Panc1 (cell line): ENCODE measurements at regions not wholly inside any gene's neighbourhood (a gene's known extent, or its start where the extent isn't known, plus 50 kb on each side); places are given as distances from the start of the nearest gene placed in this dataset.

Source experiments
- ATAC-seq: fragments of 200-7000 bp; cut with Tn5 transposase; 2 replicates; pipeline ENCODE4 v1.9.1; 2020; ENCODE audit warnings: mild to moderate bottlenecking, moderate library complexity
- BruUV-seq: library from RNA; stranded (reverse); fragments of 400-500 nt; replicated peaks from 2 replicates; lab custom pipeline; 2021; lab: Mats Ljungman, UMichigan
- CTCF ChIA-PET: fragments of 300-600 bp; sonication (Branson Sonifier 250); formaldehyde crosslinking; loops from one replicate; lab custom pipeline; 2022; ENCODE audit warnings: antibody characterized with exemption; lab: Charles Lee
- POLR2A ChIA-PET: fragments of 300-600 bp; sonication (Branson Sonifier 250); formaldehyde crosslinking; loops from one replicate; lab custom pipeline; 2022; ENCODE audit warnings: antibody characterized with exemption; lab: Charles Lee
- DNase-seq: peaks from one replicate; pipeline ENCODE4 v3.0.0-alpha.2; 2010; ENCODE audit warnings: low read depth, low spot score
- H3K27ac ChIP-seq: 2 replicates; pipeline ENCODE4 v1.5.1; 2011; ENCODE audit warnings: mild to moderate bottlenecking, low read length, inconsistent platforms
- H3K27me3 ChIP-seq: fragments of 200-500 bp; sonication (Bioruptor generic); 2 replicates; pipeline ENCODE4 v1.6.0; 2014; ENCODE audit warnings: low read length, inconsistent platforms; ENCODE audit not compliant: control insufficient read depth, insufficient read depth
- H3K36me3 ChIP-seq: fragments of 200-500 bp; sonication (Bioruptor generic); 2 replicates; pipeline ENCODE4 v1.5.1; 2014; ENCODE audit warnings: inconsistent platforms, mild to moderate bottlenecking, low read length, moderate library complexity; ENCODE audit not compliant: control insufficient read depth, insufficient read depth
- H3K4me1 ChIP-seq: 2 replicates; pipeline ENCODE4 v1.5.1; 2011; ENCODE audit warnings: inconsistent platforms, mild to moderate bottlenecking, low read length, moderate library complexity; ENCODE audit not compliant: control insufficient read depth, insufficient read depth
- H3K4me3 ChIP-seq, 2 experiments: 2 replicates each; pipeline ENCODE4 v1.5.1; 2011 to 2012; ENCODE audit warnings: low read depth in 2 of 2, low read length in 2 of 2, mild to moderate bottlenecking in 2 of 2, inconsistent platforms in 1 of 2, moderate library complexity in 1 of 2
- H3K9me3 ChIP-seq: fragments of 200-500 bp; sonication (Bioruptor generic); 2 replicates; pipeline ENCODE4 v1.5.1; 2014; ENCODE audit warnings: low read depth, mild to moderate bottlenecking, inconsistent platforms, low read length, moderate library complexity; ENCODE audit not compliant: control insufficient read depth, insufficient read depth
- POLR2AphosphoS5 ChIP-seq: IDR thresholded peaks from 2 replicates; pipeline ENCODE4 v1.6.1; 2012; ENCODE audit warnings: mild to moderate bottlenecking, low read depth, low read length, moderate library complexity
- SIN3A ChIP-seq: IDR thresholded peaks from 2 replicates; pipeline ENCODE4 v1.6.1; 2012; ENCODE audit warnings: low read depth, mild to moderate bottlenecking, low read length, moderate library complexity, borderline replicate concordance; ENCODE audit not compliant: insufficient read depth
- TCF7L2 ChIP-seq: IDR thresholded peaks from 2 replicates; pipeline ENCODE4 v1.6.1; 2011; ENCODE audit warnings: mild to moderate bottlenecking, low read depth, low read length, inconsistent platforms
- in situ Hi-C: cut with HindIII; loops from 2 replicates; pipeline ENCODE4 v1.10.0; 2016; ENCODE audit warnings: low sequenced_read_pairs, low pct_unique_long_range_greater_than_20kb
- intact Hi-C: fragments of 100-400 bp; cut with micrococcal nuclease; formaldehyde crosslinking; loops from one replicate; pipeline ENCODE4 v1.10.0; 2022; ENCODE audit not compliant: unreplicated experiment
- TF ChIP-seq, protein P1 (sequence below): fragments of 450-650 bp; IDR thresholded peaks from 2 replicates; pipeline ENCODE4 v1.5.1; 2017; ENCODE audit warnings: mild to moderate bottlenecking
- TF ChIP-seq, protein P2 (sequence below), 2 experiments: IDR thresholded peaks; 2 replicates each; pipeline ENCODE4 v1.6.1; 2011 to 2012; ENCODE audit warnings: low read depth in 2 of 2, control low read depth in 1 of 2, low read length in 1 of 2, mild to moderate bottlenecking in 1 of 2, moderate library complexity in 1 of 2; ENCODE audit not compliant: insufficient read depth in 1 of 2

DNA sequence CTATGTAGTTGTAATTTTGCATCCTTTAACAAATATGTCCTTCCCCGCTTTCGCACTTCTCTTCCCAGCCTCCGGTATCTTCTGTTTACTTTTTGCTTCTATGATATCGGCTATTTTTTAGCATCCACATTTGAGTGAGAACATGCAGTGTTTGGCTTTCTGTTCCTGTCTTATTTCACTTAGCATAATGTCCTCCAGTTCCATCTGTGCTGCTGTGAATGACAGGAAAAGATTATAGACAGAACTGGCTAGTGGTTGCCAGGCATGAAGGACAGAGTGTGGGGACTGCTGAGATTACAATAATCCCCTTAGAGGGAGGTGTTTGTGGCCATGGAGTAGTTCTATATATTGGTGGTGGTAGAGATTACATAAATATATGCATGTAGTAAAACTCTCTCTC is 588.6 kb downstream of the NLGN4X start:
- ChIA-PET CTCF (no interaction called here), POLR2A (no interaction called here)
- TF ChIP-seq TCF7L2 (no peak), SIN3A (no peak), POLR2AphosphoS5 (no peak)
- TF ChIP-seq, protein P1, sequence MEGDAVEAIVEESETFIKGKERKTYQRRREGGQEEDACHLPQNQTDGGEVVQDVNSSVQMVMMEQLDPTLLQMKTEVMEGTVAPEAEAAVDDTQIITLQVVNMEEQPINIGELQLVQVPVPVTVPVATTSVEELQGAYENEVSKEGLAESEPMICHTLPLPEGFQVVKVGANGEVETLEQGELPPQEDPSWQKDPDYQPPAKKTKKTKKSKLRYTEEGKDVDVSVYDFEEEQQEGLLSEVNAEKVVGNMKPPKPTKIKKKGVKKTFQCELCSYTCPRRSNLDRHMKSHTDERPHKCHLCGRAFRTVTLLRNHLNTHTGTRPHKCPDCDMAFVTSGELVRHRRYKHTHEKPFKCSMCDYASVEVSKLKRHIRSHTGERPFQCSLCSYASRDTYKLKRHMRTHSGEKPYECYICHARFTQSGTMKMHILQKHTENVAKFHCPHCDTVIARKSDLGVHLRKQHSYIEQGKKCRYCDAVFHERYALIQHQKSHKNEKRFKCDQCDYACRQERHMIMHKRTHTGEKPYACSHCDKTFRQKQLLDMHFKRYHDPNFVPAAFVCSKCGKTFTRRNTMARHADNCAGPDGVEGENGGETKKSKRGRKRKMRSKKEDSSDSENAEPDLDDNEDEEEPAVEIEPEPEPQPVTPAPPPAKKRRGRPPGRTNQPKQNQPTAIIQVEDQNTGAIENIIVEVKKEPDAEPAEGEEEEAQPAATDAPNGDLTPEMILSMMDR = no peak
- TF ChIP-seq, protein P2, sequence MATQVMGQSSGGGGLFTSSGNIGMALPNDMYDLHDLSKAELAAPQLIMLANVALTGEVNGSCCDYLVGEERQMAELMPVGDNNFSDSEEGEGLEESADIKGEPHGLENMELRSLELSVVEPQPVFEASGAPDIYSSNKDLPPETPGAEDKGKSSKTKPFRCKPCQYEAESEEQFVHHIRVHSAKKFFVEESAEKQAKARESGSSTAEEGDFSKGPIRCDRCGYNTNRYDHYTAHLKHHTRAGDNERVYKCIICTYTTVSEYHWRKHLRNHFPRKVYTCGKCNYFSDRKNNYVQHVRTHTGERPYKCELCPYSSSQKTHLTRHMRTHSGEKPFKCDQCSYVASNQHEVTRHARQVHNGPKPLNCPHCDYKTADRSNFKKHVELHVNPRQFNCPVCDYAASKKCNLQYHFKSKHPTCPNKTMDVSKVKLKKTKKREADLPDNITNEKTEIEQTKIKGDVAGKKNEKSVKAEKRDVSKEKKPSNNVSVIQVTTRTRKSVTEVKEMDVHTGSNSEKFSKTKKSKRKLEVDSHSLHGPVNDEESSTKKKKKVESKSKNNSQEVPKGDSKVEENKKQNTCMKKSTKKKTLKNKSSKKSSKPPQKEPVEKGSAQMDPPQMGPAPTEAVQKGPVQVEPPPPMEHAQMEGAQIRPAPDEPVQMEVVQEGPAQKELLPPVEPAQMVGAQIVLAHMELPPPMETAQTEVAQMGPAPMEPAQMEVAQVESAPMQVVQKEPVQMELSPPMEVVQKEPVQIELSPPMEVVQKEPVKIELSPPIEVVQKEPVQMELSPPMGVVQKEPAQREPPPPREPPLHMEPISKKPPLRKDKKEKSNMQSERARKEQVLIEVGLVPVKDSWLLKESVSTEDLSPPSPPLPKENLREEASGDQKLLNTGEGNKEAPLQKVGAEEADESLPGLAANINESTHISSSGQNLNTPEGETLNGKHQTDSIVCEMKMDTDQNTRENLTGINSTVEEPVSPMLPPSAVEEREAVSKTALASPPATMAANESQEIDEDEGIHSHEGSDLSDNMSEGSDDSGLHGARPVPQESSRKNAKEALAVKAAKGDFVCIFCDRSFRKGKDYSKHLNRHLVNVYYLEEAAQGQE (IDR thresholded peaks at IDR 0.05; ENCODE audit: insufficient read depth in 1 of 2, low read depth in 2 of 2, low read length in 1 of 2) = no peak
- Histone ChIP-seq H3K36me3 (no peaks in the 10 kb centered on the region), H3K4me3 (no peak overlapping the region), H3K27me3 (no peaks in the 10 kb centered on the region), H3K27ac (no peak overlapping the region), H3K9me3 (no peaks in the 10 kb centered on the region), H3K4me1 (no peaks in the 10 kb centered on the region)
- in situ Hi-C loops (no loop called here), intact Hi-C loops (no loop called here)
- BruUV-seq = no TSS peak
- no peak for DNase-seq
- no peak for ATAC-seq

DNA sequence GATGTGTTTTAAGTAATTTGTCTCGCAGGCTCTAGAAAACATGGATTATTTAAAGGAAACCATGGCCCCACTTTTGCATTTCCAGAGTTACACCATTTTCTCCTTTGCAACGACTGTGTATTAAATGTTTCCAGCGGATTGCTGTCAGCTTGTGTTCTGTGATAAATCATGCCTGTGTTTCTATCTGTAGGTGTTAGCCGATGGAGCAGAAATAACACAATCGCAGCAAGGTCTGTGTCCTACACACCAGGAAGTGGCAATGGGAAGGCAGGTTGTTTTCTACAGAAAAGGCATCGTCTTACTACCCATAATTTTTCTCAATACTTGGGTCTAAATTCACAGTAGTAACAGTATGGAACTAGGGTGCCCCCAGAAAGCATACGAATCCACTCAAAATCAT is 590.1 kb downstream of the NLGN4X start:
- DNase-seq (no peak), ATAC-seq (no peak)
- CTCF ChIA-PET = no interaction called here
- H3K9me3 ChIP-seq = no peaks in the 10 kb centered on the region
- TF ChIP-seq POLR2AphosphoS5 = no peak
- TF ChIP-seq, protein P1 = no peak
- TF ChIP-seq TCF7L2 = no peak
- TF ChIP-seq, protein P2 (IDR thresholded peaks at IDR 0.05; ENCODE audit: insufficient read depth in 1 of 2, low read depth in 2 of 2, low read length in 1 of 2) = no peak
- TF ChIP-seq SIN3A = no peak
- no TSS peak for BruUV-seq
- no peaks in the 10 kb centered on the region for H3K4me1 ChIP-seq
- no peak overlapping the region for H3K27ac ChIP-seq
- intact Hi-C loops (no loop called here), in situ Hi-C loops (no loop called here)
- H3K4me3 ChIP-seq = no peak overlapping the region
- H3K36me3 ChIP-seq = no peaks in the 10 kb centered on the region
- POLR2A ChIA-PET = no interaction called here
- no peaks in the 10 kb centered on the region for H3K27me3 ChIP-seq
